ES-I3 (cell line): ENCODE measurements at regions not wholly inside any gene's neighbourhood (a gene's known extent, or its start where the extent isn't known, plus 50 kb on each side); places are given as distances from the start of the nearest gene placed in this dataset.
"Not testable (repeated sequence)": the region's sequence is repeated elsewhere in the genome, so short reads cannot be mapped to it uniquely, and the experiment has no call there.

Experiments used
- H3K36me3 ChIP-seq: 2 replicates; pipeline ENCODE4 v1.6.1; 2013; ENCODE audit warnings: mild to moderate bottlenecking, low read length, control low read depth, moderate library complexity; ENCODE audit not compliant: insufficient read depth
- H3K4me1 ChIP-seq: 2 replicates; pipeline ENCODE4 v1.6.1; 2013; ENCODE audit warnings: mild to moderate bottlenecking, control low read depth, low read length; ENCODE audit not compliant: insufficient read depth
- H3K9ac ChIP-seq: 2 replicates; pipeline ENCODE4 v1.6.1; 2013; ENCODE audit warnings: low read depth, mild to moderate bottlenecking, low read length, moderate library complexity
- H3K9me3 ChIP-seq: 2 replicates; pipeline ENCODE4 v1.6.1; 2013; ENCODE audit warnings: mild to moderate bottlenecking, low read length, moderate library complexity; ENCODE audit not compliant: control insufficient read depth, insufficient read depth

- Histone ChIP-seq H3K36me3 (no peaks in the 10 kb centered on the region), H3K9ac (no peak overlapping the region), H3K9me3 (no peaks in the 10 kb centered on the region), H3K4me1 (no peaks in the 10 kb centered on the region)
Observed at GRCh38 chr19:20482721-20483120, 82.9 kb downstream of the ZNF737 start.

- H3K9ac ChIP-seq, result no peak overlapping the region
- H3K9me3 ChIP-seq, result no peaks in the 10 kb centered on the region
- H3K4me1 ChIP-seq, result no peaks in the 10 kb centered on the region
- no peaks in the 10 kb centered on the region for H3K36me3 ChIP-seq
Observed at GRCh38 chr19:20481736-20482135, 83.8 kb downstream of the ZNF737 start.

GRCh38 chr19:20479483-20479882, 86.1 kb downstream of the ZNF737 start:
- Histone ChIP-seq H3K9ac (no peak overlapping the region), H3K36me3 (no peaks in the 10 kb centered on the region), H3K4me1 (no peaks in the 10 kb centered on the region), H3K9me3 (no peaks in the 10 kb centered on the region)

- Histone ChIP-seq H3K4me1 (no peaks in the 10 kb centered on the region), H3K9me3 (no peaks in the 10 kb centered on the region), H3K36me3 (no peaks in the 10 kb centered on the region), H3K9ac (no peak overlapping the region)
Observed at GRCh38 chr19:20478936-20479335, 86.6 kb downstream of the ZNF737 start.

GRCh38 chr19:20472854-20473253, 92.7 kb downstream of the ZNF737 start:
- Histone ChIP-seq H3K9me3 (peaks cover 4% of the 10 kb centered on the region; the same call in 1 of the 2 replicates), H3K9ac (no peak overlapping the region), H3K4me1 (no peaks in the 10 kb centered on the region), H3K36me3 (no peaks in the 10 kb centered on the region)

GRCh38 chr19:20471431-20471830, 94.2 kb downstream of the ZNF737 start:
- Histone ChIP-seq H3K4me1 (no peaks in the 10 kb centered on the region), H3K36me3 (no peaks in the 10 kb centered on the region), H3K9me3 (peaks cover 4% of the 10 kb centered on the region; the same call in 1 of the 2 replicates), H3K9ac (no peak overlapping the region)

GRCh38 chr19:20470345-20471135, 95.0 kb downstream of the ZNF737 start:
- no peaks in the 10 kb centered on the region for H3K36me3 ChIP-seq
- peaks cover 4% of the 10 kb centered on the region; the same call in 1 of the 2 replicates for H3K9me3 ChIP-seq
- no peak overlapping the region for H3K9ac ChIP-seq
- no peaks in the 10 kb centered on the region for H3K4me1 ChIP-seq

- H3K36me3 ChIP-seq, H3K9me3 ChIP-seq, H3K9ac ChIP-seq, H3K4me1 ChIP-seq: not testable (repeated sequence)
Observed at GRCh38 chr19:20466638-20466990, 99.0 kb downstream of the ZNF737 start.

GRCh38 chr19:20465922-20466637, 99.5 kb downstream of the ZNF737 start:
- not testable (repeated sequence) for H3K4me1 ChIP-seq, H3K36me3 ChIP-seq, H3K9me3 ChIP-seq, H3K9ac ChIP-seq

GRCh38 chr19:20453425-20453935, 112.1 kb downstream of the ZNF737 start:
- H3K9me3 ChIP-seq, result no peaks in the 10 kb centered on the region
- no peaks in the 10 kb centered on the region for H3K4me1 ChIP-seq
- H3K36me3 ChIP-seq, result no peaks in the 10 kb centered on the region
- no peak overlapping the region for H3K9ac ChIP-seq

GRCh38 chr19:20444202-20444885, 121.2 kb downstream of the ZNF737 start:
- no peaks in the 10 kb centered on the region for H3K36me3 ChIP-seq
- H3K9ac ChIP-seq, result no peak overlapping the region
- H3K4me1 ChIP-seq, result no peaks in the 10 kb centered on the region
- no peaks in the 10 kb centered on the region; the same call in 1 of the 2 replicates for H3K9me3 ChIP-seq

GRCh38 chr19:20432266-20432842, 133.2 kb downstream of the ZNF737 start:
- not testable (repeated sequence) for H3K9me3 ChIP-seq, H3K4me1 ChIP-seq, H3K36me3 ChIP-seq, H3K9ac ChIP-seq

- Histone ChIP-seq H3K4me1 (no peaks in the 10 kb centered on the region), H3K9me3 (no peaks in the 10 kb centered on the region), H3K36me3 (no peaks in the 10 kb centered on the region), H3K9ac (no peak overlapping the region)
Observed at GRCh38 chr19:20431826-20432225, 133.8 kb downstream of the ZNF737 start.
